ENCODE measurements at regions not wholly inside any gene's neighbourhood (a gene's known extent, or its start where the extent isn't known, plus 50 kb on each side); places are given as distances from the start of the nearest gene placed in this dataset.

GRCh38 chr11:119472856-119473222 lies 49.9 kb upstream of the THY1 start:
- no peak for DNase-seq
